Keratinocyte (primary cell): ENCODE measurements at regions not wholly inside any gene's neighbourhood (a gene's known extent, or its start where the extent isn't known, plus 50 kb on each side); places are given as distances from the start of the nearest gene placed in this dataset.

Source experiments
- DNase-seq: peaks from one replicate; pipeline ENCODE4 v3.0.0-alpha.2; 2011; ENCODE audit warnings: low read depth, missing footprints, low spot score
- FAIRE-seq: peaks from 2 replicates; lab custom pipeline; 2011; peaks lifted over from hg19 to GRCh38; lab: Jason Lieb, UNC
- H2AFZ ChIP-seq: 2 replicates; pipeline ENCODE4 v1.6.0; 2012; ENCODE audit warnings: low read length, control low read depth, inconsistent platforms; ENCODE audit not compliant: control insufficient read depth
- H3K27ac ChIP-seq: 2 replicates; pipeline ENCODE4 v1.5.1; 2011; ENCODE audit warnings: low read length; ENCODE audit not compliant: control insufficient read depth, insufficient read depth
- H3K27me3 ChIP-seq: 3 replicates; pipeline ENCODE4 v1.6.0; 2011; ENCODE audit warnings: low read length; ENCODE audit not compliant: control insufficient read depth, insufficient read depth; ENCODE audit errors: extremely low read depth
- H3K36me3 ChIP-seq, 2 experiments: 2 replicates in 1 of 2; 3 replicates in 1 of 2; pipeline ENCODE4 v1.5.1; 2011; ENCODE audit warnings: low read length in 2 of 2, mild to moderate bottlenecking in 1 of 2; ENCODE audit not compliant: control insufficient read depth in 2 of 2, insufficient read depth in 2 of 2; ENCODE audit errors: extremely low read depth in 1 of 2
- H3K4me1 ChIP-seq: 3 replicates; pipeline ENCODE4 v1.5.1; 2011; ENCODE audit warnings: low read length; ENCODE audit not compliant: control insufficient read depth, insufficient read depth; ENCODE audit errors: extremely low read depth
- H3K4me2 ChIP-seq: 3 replicates; pipeline ENCODE4 v1.6.0; 2011; ENCODE audit warnings: low read depth, low read length; ENCODE audit not compliant: control insufficient read depth, insufficient read depth; ENCODE audit errors: extremely low read depth
- H3K4me3 ChIP-seq, 3 experiments: fragments of 200-600 bp in 1 of 3; sonication (generic) in 1 of 3; 2 replicates in 2 of 3; 3 replicates in 1 of 3; pipeline ENCODE4 v1.5.1; 2011 to 2016; ENCODE audit warnings: low read length in 3 of 3, mild to moderate bottlenecking in 3 of 3, control low read depth in 2 of 3, inconsistent platforms in 1 of 3, low read depth in 1 of 3, mixed read lengths in 1 of 3, mixed run types in 1 of 3, moderate library complexity in 1 of 3; ENCODE audit not compliant: control insufficient read depth in 2 of 3, insufficient read depth in 2 of 3; ENCODE audit errors: extremely low read depth in 1 of 3
- H3K79me2 ChIP-seq: 2 replicates; pipeline ENCODE4 v1.6.0; 2012; ENCODE audit warnings: low read length; ENCODE audit not compliant: control insufficient read depth, insufficient read depth
- H3K9ac ChIP-seq: 3 replicates; pipeline ENCODE4 v1.6.0; 2011; ENCODE audit warnings: low read length; ENCODE audit not compliant: control insufficient read depth, insufficient read depth; ENCODE audit errors: extremely low read depth
- H3K9me1 ChIP-seq: 3 replicates; pipeline ENCODE4 v1.6.0; 2011; ENCODE audit warnings: low read length; ENCODE audit not compliant: control insufficient read depth, insufficient read depth; ENCODE audit errors: extremely low read depth
- H3K9me3 ChIP-seq: 2 replicates; pipeline ENCODE4 v1.5.1; 2012; ENCODE audit warnings: low read depth, low read length; ENCODE audit not compliant: control insufficient read depth
- H4K20me1 ChIP-seq: 3 replicates; pipeline ENCODE4 v1.6.0; 2011; ENCODE audit warnings: low read length; ENCODE audit not compliant: control insufficient read depth, insufficient read depth; ENCODE audit errors: extremely low read depth
- EZH2 ChIP-seq: IDR thresholded peaks from one replicate; pipeline ENCODE4 v1.6.1; 2012; ENCODE audit warnings: inconsistent platforms, mild to moderate bottlenecking, low read length, moderate library complexity
- dilution Hi-C: fragments of 300-500 bp; cut with MboI; formaldehyde crosslinking; loops from one replicate; pipeline ENCODE4 v1.7.0; 2020; ENCODE audit warnings: low sequenced_read_pairs; ENCODE audit not compliant: extremely low pct_ligation_motif_present
- TF ChIP-seq, protein P1 (sequence below), 3 experiments: IDR thresholded peaks in 1 of 3; conservative IDR thresholded peaks in 1 of 3; optimal IDR thresholded peaks in 1 of 3; 2 replicates in 2 of 3; 3 replicates in 1 of 3; pipeline versions ENCODE3 to v1.5.1; 2011; ENCODE audit warnings: low read length in 3 of 3, mild to moderate bottlenecking in 3 of 3, moderate library complexity in 2 of 3, control low read depth in 1 of 3, inconsistent platforms in 1 of 3; ENCODE audit not compliant: insufficient read depth in 2 of 3; ENCODE audit errors: extremely low read depth in 1 of 3

- H3K27me3 ChIP-seq, result no peaks in the 10 kb centered on the region
- no peak overlapping the region for H3K9ac ChIP-seq
- no peak for FAIRE-seq
- no peaks in the 10 kb centered on the region for H3K9me3 ChIP-seq
- TF ChIP-seq EZH2, result no peak
- TF ChIP-seq, protein P1, sequence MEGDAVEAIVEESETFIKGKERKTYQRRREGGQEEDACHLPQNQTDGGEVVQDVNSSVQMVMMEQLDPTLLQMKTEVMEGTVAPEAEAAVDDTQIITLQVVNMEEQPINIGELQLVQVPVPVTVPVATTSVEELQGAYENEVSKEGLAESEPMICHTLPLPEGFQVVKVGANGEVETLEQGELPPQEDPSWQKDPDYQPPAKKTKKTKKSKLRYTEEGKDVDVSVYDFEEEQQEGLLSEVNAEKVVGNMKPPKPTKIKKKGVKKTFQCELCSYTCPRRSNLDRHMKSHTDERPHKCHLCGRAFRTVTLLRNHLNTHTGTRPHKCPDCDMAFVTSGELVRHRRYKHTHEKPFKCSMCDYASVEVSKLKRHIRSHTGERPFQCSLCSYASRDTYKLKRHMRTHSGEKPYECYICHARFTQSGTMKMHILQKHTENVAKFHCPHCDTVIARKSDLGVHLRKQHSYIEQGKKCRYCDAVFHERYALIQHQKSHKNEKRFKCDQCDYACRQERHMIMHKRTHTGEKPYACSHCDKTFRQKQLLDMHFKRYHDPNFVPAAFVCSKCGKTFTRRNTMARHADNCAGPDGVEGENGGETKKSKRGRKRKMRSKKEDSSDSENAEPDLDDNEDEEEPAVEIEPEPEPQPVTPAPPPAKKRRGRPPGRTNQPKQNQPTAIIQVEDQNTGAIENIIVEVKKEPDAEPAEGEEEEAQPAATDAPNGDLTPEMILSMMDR (optimal IDR thresholded peaks at IDR 0.05 in 1 of 3, IDR thresholded peaks at IDR 0.05 in 1 of 3, conservative IDR thresholded peaks at IDR 0.05 in 1 of 3; ENCODE audit: extremely low read depth in 1 of 3, insufficient read depth in 2 of 3, low read length in 3 of 3), result no peak
- H3K4me2 ChIP-seq, result no peak overlapping the region
- no peaks in the 10 kb centered on the region for H4K20me1 ChIP-seq
- H3K4me3 ChIP-seq, result no peak overlapping the region
- DNase-seq, result no peak
- H2AFZ ChIP-seq, result no peak overlapping the region
- no peaks in the 10 kb centered on the region for H3K36me3 ChIP-seq
- dilution Hi-C loops, result no loop called here
- peaks cover 20% of the 10 kb centered on the region for H3K4me1 ChIP-seq
- no peaks in the 10 kb centered on the region for H3K79me2 ChIP-seq
- no peak overlapping the region for H3K27ac ChIP-seq
- H3K9me1 ChIP-seq, result no peaks in the 10 kb centered on the region
Observed at GRCh38 chr2:8310557-8311455, 371.1 kb upstream of the ID2 start.

- dilution Hi-C loops, result no loop called here
Observed at GRCh38 chr2:8312221-8312620, 369.6 kb upstream of the ID2 start.

More at GRCh38 chr2:8312221-8312620, 369.6 kb upstream of the ID2 start:
- TF ChIP-seq EZH2, result no peak
- TF ChIP-seq, protein P1 (optimal IDR thresholded peaks at IDR 0.05 in 1 of 3, IDR thresholded peaks at IDR 0.05 in 1 of 3, conservative IDR thresholded peaks at IDR 0.05 in 1 of 3; ENCODE audit: extremely low read depth in 1 of 3, insufficient read depth in 2 of 3, low read length in 3 of 3), result no peak
- Histone ChIP-seq H3K4me1 (peaks cover 11% of the 10 kb centered on the region), H3K4me3 (no peak overlapping the region), H3K27ac (no peak overlapping the region), H3K4me2 (no peak overlapping the region), H3K9me1 (no peaks in the 10 kb centered on the region), H3K27me3 (no peaks in the 10 kb centered on the region), H3K9ac (no peak overlapping the region), H3K79me2 (no peaks in the 10 kb centered on the region), H4K20me1 (no peaks in the 10 kb centered on the region), H3K9me3 (no peaks in the 10 kb centered on the region), H3K36me3 (no peaks in the 10 kb centered on the region), H2AFZ (no peak overlapping the region)
- DNase-seq (no peak), FAIRE-seq (no peak)
